Ishikawa (cell line): ENCODE measurements at regions not wholly inside any gene's neighbourhood (a gene's known extent, or its start where the extent isn't known, plus 50 kb on each side); places are given as distances from the start of the nearest gene placed in this dataset.

ENCODE experiments used
- CEBPB ChIP-seq: IDR thresholded peaks from 2 replicates; pipeline ENCODE4 v1.6.1; 2012
- CREB1 ChIP-seq: IDR thresholded peaks from 2 replicates; pipeline ENCODE4 v1.6.1; 2012; ENCODE audit warnings: low read depth
- EGR1 ChIP-seq: IDR thresholded peaks from 2 replicates; pipeline ENCODE4 v1.6.1; 2012
- EP300 ChIP-seq: IDR thresholded peaks from 2 replicates; pipeline ENCODE4 v1.6.1; 2012; ENCODE audit warnings: borderline replicate concordance
- FOXM1 ChIP-seq: IDR thresholded peaks from 2 replicates; pipeline ENCODE4 v1.6.1; 2012; ENCODE audit warnings: low read depth, borderline replicate concordance
- NFIC ChIP-seq: IDR thresholded peaks from 2 replicates; pipeline ENCODE4 v1.6.1; 2012
- RAD21 ChIP-seq: IDR thresholded peaks from 2 replicates; pipeline ENCODE4 v1.6.1; 2012; ENCODE audit warnings: low read depth
- REST ChIP-seq: IDR thresholded peaks from 2 replicates; pipeline ENCODE4 v1.6.1; 2012; ENCODE audit warnings: low read depth, mild to moderate bottlenecking
- TAF1 ChIP-seq: IDR thresholded peaks from 2 replicates; pipeline ENCODE4 v1.6.1; 2012; ENCODE audit warnings: low read depth, mild to moderate bottlenecking
- TCF12 ChIP-seq: IDR thresholded peaks from 2 replicates; pipeline ENCODE4 v1.6.1; 2012; ENCODE audit warnings: low read depth
- TEAD4 ChIP-seq: IDR thresholded peaks from 2 replicates; pipeline ENCODE4 v1.6.1; 2012
- USF1 ChIP-seq: IDR thresholded peaks from 2 replicates; pipeline ENCODE4 v1.6.1; 2012
- YY1 ChIP-seq: IDR thresholded peaks from 2 replicates; pipeline ENCODE4 v1.6.1; 2012; ENCODE audit warnings: low read depth
- ZBTB7A ChIP-seq: IDR thresholded peaks from 2 replicates; pipeline ENCODE4 v1.6.1; 2012; ENCODE audit warnings: low read depth
- TF ChIP-seq, protein P1 (sequence below): IDR thresholded peaks from 2 replicates; pipeline ENCODE4 v1.6.1; 2012

DNA sequence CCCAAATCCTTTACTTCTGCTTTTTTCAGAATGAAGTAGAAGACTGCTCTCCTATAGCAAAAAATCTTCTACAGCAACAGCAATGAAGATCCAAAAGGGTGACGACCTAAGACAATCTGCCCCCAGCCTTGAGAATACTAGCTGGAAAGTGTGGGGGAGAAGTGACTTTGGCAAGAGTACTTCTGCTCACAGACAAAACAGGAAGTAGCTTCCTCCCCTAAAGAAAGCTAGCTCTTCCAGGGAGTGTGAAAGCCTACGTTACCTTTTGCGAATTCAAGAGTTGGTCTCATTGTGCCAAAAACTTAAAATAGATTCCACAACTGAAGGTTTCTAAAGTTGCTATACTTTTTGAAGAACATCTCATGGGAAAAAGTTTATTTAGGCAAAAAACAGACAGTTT, 1069.2 kb upstream of the CHAC2 start:
- no peak for TF ChIP-seq TCF12
- no peak for TF ChIP-seq RAD21
- no peak for TF ChIP-seq ZBTB7A
- TF ChIP-seq EP300 = no peak
- no peak for TF ChIP-seq REST
- TF ChIP-seq TAF1 = no peak

- TF ChIP-seq, protein P1, sequence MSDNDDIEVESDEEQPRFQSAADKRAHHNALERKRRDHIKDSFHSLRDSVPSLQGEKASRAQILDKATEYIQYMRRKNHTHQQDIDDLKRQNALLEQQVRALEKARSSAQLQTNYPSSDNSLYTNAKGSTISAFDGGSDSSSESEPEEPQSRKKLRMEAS = no peak
- TF ChIP-seq NFIC (no peak), TEAD4 (no peak), YY1 (no peak), FOXM1 (no peak), TAF1 (no peak), RAD21 (no peak), TCF12 (no peak), EGR1 (no peak)
These were observed 1069.9 kb upstream of the CHAC2 start for GRCh38 chr2:52697690-52698089.

DNA sequence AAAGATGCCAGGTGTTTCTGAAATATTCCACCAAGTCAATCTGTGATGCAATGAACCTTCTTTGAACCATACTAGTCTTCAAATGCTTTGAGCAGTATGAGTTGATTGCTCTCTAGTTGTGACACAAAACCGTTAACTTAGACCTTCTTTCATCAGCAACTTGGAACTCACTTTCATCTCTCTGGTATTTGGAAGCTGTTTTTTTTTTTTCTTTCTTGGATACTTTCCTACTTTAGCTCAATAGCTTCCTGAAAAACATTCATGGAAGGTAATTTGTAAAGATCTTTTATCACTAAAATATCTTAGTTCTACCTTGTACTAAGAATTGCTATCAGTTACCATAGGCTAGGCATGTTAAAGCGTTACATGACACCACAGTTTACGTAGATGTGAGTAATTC, 1071.9 kb upstream of the CHAC2 start:
- TF ChIP-seq RAD21 (no peak), TEAD4 (no peak), CREB1 (no peak), FOXM1 (no peak), ZBTB7A (no peak), TAF1 (no peak)

DNA sequence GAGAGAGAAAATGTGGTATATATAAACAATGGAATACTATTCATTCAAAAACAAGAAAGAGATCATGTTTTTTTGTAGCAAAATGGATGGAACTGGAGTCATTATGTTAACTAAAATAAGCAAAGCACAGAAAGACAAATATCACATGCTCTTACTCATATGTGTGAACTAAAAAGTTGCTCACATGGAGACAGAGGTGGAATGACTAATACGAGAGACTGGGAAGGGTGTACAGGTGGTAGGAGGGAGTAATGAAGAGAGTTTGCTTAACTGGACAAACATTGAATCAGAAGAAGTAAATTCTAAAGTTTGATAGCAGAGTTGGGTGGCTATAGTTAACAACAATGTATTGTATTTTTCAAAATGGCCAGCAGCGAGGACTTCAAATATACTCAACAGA, 1080.7 kb upstream of the CHAC2 start:
- TF ChIP-seq YY1 (no peak), REST (no peak), ZBTB7A (no peak), TEAD4 (no peak), TCF12 (no peak), FOXM1 (no peak), RAD21 (no peak), NFIC (no peak), EGR1 (no peak), USF1 (no peak), CEBPB (no peak), CREB1 (no peak), TAF1 (no peak), EP300 (no peak)
- TF ChIP-seq, protein P1 = no peak

DNA sequence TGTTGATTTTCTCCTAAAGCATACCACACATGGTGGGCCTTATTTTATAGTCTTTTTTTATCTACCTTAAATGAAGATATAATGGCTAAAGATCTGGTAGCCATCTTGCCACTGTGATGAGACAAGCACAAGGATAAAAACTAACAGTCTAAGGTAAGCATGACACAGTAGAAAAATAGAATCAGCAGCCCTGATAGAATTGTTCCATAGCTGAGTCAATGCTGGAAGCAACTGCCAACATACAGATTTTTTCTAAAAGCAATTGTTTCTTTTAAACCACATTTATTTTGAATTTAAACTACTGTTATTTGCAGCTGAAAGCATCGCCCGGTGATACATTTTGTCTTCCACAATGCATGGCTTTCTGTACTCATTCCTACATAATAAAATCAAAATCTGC, 1091.5 kb upstream of the CHAC2 start:
- no peak for TF ChIP-seq NFIC
- no peak for TF ChIP-seq CEBPB
- no peak for TF ChIP-seq YY1
- TF ChIP-seq, protein P1 = no peak
- TF ChIP-seq TEAD4 = no peak
- TF ChIP-seq REST = no peak
- no peak for TF ChIP-seq USF1
- TF ChIP-seq RAD21 = no peak
- TF ChIP-seq FOXM1 = no peak
- TF ChIP-seq EP300 = no peak
- no peak for TF ChIP-seq CREB1
- TF ChIP-seq TAF1 = no peak
- TF ChIP-seq TCF12 = no peak
- no peak for TF ChIP-seq EGR1
- TF ChIP-seq ZBTB7A = no peak
